B cell (primary cell): ENCODE measurements at regions not wholly inside any gene's neighbourhood (a gene's known extent, or its start where the extent isn't known, plus 50 kb on each side); places are given as distances from the start of the nearest gene placed in this dataset.

ENCODE experiments used
- ATAC-seq: fragments of 200-7000 bp; cut with Tn5 transposase; one replicate; pipeline ENCODE4 v1.10.0; 2021; ENCODE audit warnings: low read depth, mild to moderate bottlenecking, moderate number of reproducible peaks, moderate library complexity
- CTCF ChIA-PET: fragments of 350-600 bp; sonication (Branson Sonifier 250); formaldehyde crosslinking; loops from one replicate; lab custom pipeline; 2021; ENCODE audit warnings: antibody characterized with exemption, inconsistent platforms; lab: Charles Lee
- POLR2A ChIA-PET: fragments of 350-600 bp; sonication (Branson Sonifier 250); formaldehyde crosslinking; loops from one replicate; lab custom pipeline; 2021; ENCODE audit warnings: antibody characterized with exemption; lab: Charles Lee
- DNase-seq: peaks from one replicate; pipeline ENCODE4 v3.0.0; 2013
- H2AFZ ChIP-seq: 2 replicates; pipeline ENCODE4 v1.6.1; 2012; ENCODE audit warnings: mild to moderate bottlenecking, low read depth, low read length; ENCODE audit not compliant: insufficient read depth, poor library complexity, severe bottlenecking
- H3K27ac ChIP-seq, 2 donors: 1 replicate in 1 of 2; 2 replicates in 1 of 2; pipeline ENCODE4 v1.5.1; 2012 to 2013; ENCODE audit warnings: low read length in 2 of 2, mild to moderate bottlenecking in 2 of 2, moderate library complexity in 1 of 2
- H3K27me3 ChIP-seq, 4 experiments: fragments of 200-600 bp in 1 of 4; sonication (generic) in 1 of 4; replicated peaks in 1 of 4; 1 replicate in 2 of 4; 2 replicates in 2 of 4; pipeline versions ENCODE4 v1.6.1 to v1.7.0; 2013 to 2016; ENCODE audit warnings: low read length in 3 of 4, mild to moderate bottlenecking in 2 of 4, mixed read lengths in 1 of 4, moderate library complexity in 1 of 4; ENCODE audit not compliant: insufficient read depth in 4 of 4, control insufficient read depth in 3 of 4; ENCODE audit errors: control extremely low read depth in 1 of 4
- H3K36me3 ChIP-seq, 2 experiments: replicated peaks in 1 of 2; 1 replicate in 1 of 2; 2 replicates in 1 of 2; pipeline versions ENCODE4 v1.6.1 to v1.7.1; 2013; ENCODE audit warnings: low read length in 1 of 2; ENCODE audit not compliant: insufficient read depth in 2 of 2, control insufficient read depth in 1 of 2; ENCODE audit errors: control extremely low read depth in 1 of 2, extremely low read depth in 1 of 2
- H3K4me1 ChIP-seq, 2 donors: fragments of 200-600 bp in 1 of 2; sonication (generic) in 1 of 2; 1 replicate in 1 of 2; 2 replicates in 1 of 2; pipeline versions ENCODE4 v1.5.1 to v1.6.1; 2013 to 2017; ENCODE audit warnings: low read length in 2 of 2; ENCODE audit not compliant: control insufficient read depth in 2 of 2, insufficient read depth in 2 of 2
- H3K4me2 ChIP-seq: replicated peaks from 2 replicates; pipeline ENCODE3; 2012; ENCODE audit warnings: mild to moderate bottlenecking, low read depth, low read length; ENCODE audit not compliant: poor library complexity, severe bottlenecking
- H3K4me3 ChIP-seq, 5 experiments: fragments of 200-600 bp in 1 of 5; sonication (generic) in 1 of 5; 1 replicate in 3 of 5; 2 replicates in 2 of 5; pipeline versions ENCODE4 v1.5.1 to v1.7.0; 2011 to 2016; ENCODE audit warnings: low read length in 4 of 5, mild to moderate bottlenecking in 4 of 5, low read depth in 2 of 5, control low read depth in 1 of 5, moderate library complexity in 1 of 5; ENCODE audit not compliant: insufficient read depth in 1 of 5; ENCODE audit errors: control extremely low read depth in 1 of 5, extremely low read depth in 1 of 5
- H3K79me2 ChIP-seq: fragments of 200-600 bp; sonication (generic); one replicate; pipeline ENCODE4 v1.6.0; 2016; ENCODE audit warnings: low read length; ENCODE audit not compliant: control insufficient read depth, insufficient read depth
- H3K9ac ChIP-seq: fragments of 200-600 bp; sonication (generic); 2 replicates; pipeline ENCODE4 v1.6.1; 2017; ENCODE audit warnings: mild to moderate bottlenecking, low read length, moderate library complexity
- H3K9me3 ChIP-seq, 3 donors: one replicate each; pipeline versions ENCODE4 v1.6.1 to v1.7.1; 2013; ENCODE audit warnings: low read length in 2 of 3; ENCODE audit not compliant: control insufficient read depth in 2 of 3, insufficient read depth in 1 of 3; ENCODE audit errors: control extremely low read depth in 1 of 3
- H4K20me1 ChIP-seq: 2 replicates; pipeline ENCODE4 v1.6.0; 2012; ENCODE audit warnings: mild to moderate bottlenecking, low read length; ENCODE audit not compliant: insufficient read depth, control insufficient read depth, poor library complexity, severe bottlenecking
- H3K27ac Mint-ChIP-seq: one replicate; pipeline ENCODE4 v1.8.0; 2021; ENCODE audit warnings: mixed read lengths
- H3K27me3 Mint-ChIP-seq: one replicate; pipeline ENCODE4 v1.8.0; 2021; ENCODE audit warnings: mixed read lengths
- H3K4me1 Mint-ChIP-seq: one replicate; pipeline ENCODE4 v1.8.0; 2021; ENCODE audit warnings: mixed read lengths
- H3K4me3 Mint-ChIP-seq: one replicate; pipeline ENCODE4 v1.8.0; 2021; ENCODE audit warnings: mixed read lengths
- H3K9me3 Mint-ChIP-seq: one replicate; pipeline ENCODE4 v1.8.0; 2022; ENCODE audit warnings: mixed read lengths; ENCODE audit not compliant: insufficient read depth
- EZH2 ChIP-seq: IDR thresholded peaks from 2 replicates; pipeline ENCODE4 v1.6.1; 2012; ENCODE audit warnings: borderline replicate concordance, low read depth, mild to moderate bottlenecking, moderate library complexity, low read length; ENCODE audit not compliant: insufficient read depth, poor library complexity, severe bottlenecking
- WGBS: methylation state at CpG from one replicate; pipeline ENCODE4 v1.1.5; 2013; ENCODE audit warnings: missing lambda C conversion rate; ENCODE audit not compliant: insufficient coverage; 5-methylcytosine and 5-hydroxymethylcytosine counted together
- intact Hi-C: fragments of 100-400 bp; cut with micrococcal nuclease; formaldehyde crosslinking; loops from one replicate; pipeline ENCODE4 v1.10.0; 2022
- TF ChIP-seq, protein P1 (sequence below): fragments of 200-600 bp; IDR thresholded peaks from one replicate; pipeline ENCODE4 v1.8.0; 2022; ENCODE audit warnings: antibody characterized with exemption, mild to moderate bottlenecking

DNA sequence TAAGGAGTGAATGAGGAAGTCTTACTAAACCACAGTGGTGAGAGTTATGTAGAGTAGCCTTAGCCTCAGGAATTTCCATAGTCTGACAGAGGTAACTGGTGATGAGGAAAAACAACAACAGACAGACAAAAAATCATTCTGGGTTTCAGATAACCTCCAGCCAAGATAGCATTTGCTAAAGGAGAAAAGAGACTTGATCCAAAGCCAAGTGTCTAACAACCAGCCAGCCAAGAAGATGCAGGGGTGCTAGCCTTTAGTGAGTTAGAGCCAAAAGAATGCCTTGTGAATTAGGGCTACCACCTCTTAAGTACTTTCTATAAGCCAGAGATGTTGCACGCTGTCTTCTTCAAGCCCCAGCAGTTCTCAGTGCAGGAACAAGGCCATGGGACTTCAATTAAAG, 478.0 kb upstream of the CPEB2 start:
- Histone ChIP-seq H3K4me1 (no peaks in the 10 kb centered on the region), H3K9ac (no peak overlapping the region), H2AFZ (no peak overlapping the region), H3K79me2 (no peaks in the 10 kb centered on the region), H3K27ac (no peak overlapping the region), H3K9me3 (peaks cover 0 to 2% (median 0%) of the 10 kb centered on the region in 3 donors), H3K4me3 (no peak overlapping the region), H3K36me3 (no peaks in the 10 kb centered on the region), H3K27me3 (no peaks in the 10 kb centered on the region), H4K20me1 (no peaks in the 10 kb centered on the region), H3K4me2 (no peak overlapping the region)
- ATAC-seq (no peak), DNase-seq (no peak)
- no CpG with 5 or more reads among the region's 1 CpG for WGBS
- Mint-ChIP-seq H3K27me3 (no peaks in the 10 kb centered on the region), H3K27ac (no peak overlapping the region), H3K4me1 (no peaks in the 10 kb centered on the region), H3K4me3 (no peak overlapping the region), H3K9me3 (peaks cover 6% of the 10 kb centered on the region)
- CTCF ChIA-PET, result no interaction called here
- POLR2A ChIA-PET, result no interaction called here
- intact Hi-C loops, result no loop called here
- no peak for TF ChIP-seq EZH2

- Histone ChIP-seq H3K9me3 (no peaks in the 10 kb centered on the region), H3K79me2 (no peaks in the 10 kb centered on the region), H3K4me2 (no peak overlapping the region), H3K36me3 (no peaks in the 10 kb centered on the region), H3K4me3 (no peak overlapping the region), H3K9ac (no peak overlapping the region), H3K27ac (no peak overlapping the region), H4K20me1 (no peaks in the 10 kb centered on the region), H3K27me3 (no peaks in the 10 kb centered on the region), H3K4me1 (no peaks in the 10 kb centered on the region), H2AFZ (no peak overlapping the region)
- Mint-ChIP-seq H3K27me3 (peaks cover 3% of the 10 kb centered on the region), H3K27ac (no peak overlapping the region), H3K4me3 (no peak overlapping the region), H3K9me3 (no peaks in the 10 kb centered on the region), H3K4me1 (no peaks in the 10 kb centered on the region)
- CTCF ChIA-PET, result no interaction called here
- intact Hi-C loops, result no loop called here
- TF ChIP-seq, protein P1, sequence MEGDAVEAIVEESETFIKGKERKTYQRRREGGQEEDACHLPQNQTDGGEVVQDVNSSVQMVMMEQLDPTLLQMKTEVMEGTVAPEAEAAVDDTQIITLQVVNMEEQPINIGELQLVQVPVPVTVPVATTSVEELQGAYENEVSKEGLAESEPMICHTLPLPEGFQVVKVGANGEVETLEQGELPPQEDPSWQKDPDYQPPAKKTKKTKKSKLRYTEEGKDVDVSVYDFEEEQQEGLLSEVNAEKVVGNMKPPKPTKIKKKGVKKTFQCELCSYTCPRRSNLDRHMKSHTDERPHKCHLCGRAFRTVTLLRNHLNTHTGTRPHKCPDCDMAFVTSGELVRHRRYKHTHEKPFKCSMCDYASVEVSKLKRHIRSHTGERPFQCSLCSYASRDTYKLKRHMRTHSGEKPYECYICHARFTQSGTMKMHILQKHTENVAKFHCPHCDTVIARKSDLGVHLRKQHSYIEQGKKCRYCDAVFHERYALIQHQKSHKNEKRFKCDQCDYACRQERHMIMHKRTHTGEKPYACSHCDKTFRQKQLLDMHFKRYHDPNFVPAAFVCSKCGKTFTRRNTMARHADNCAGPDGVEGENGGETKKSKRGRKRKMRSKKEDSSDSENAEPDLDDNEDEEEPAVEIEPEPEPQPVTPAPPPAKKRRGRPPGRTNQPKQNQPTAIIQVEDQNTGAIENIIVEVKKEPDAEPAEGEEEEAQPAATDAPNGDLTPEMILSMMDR, result no peak
- no peak for TF ChIP-seq EZH2
- POLR2A ChIA-PET, result no interaction called here
- WGBS, result 100% methylated on average over 2 of the region's 2 CpGs
- no peak for DNase-seq
- ATAC-seq, result no peak
Observed at GRCh38 chr4:14528918-14529317, 473.4 kb upstream of the CPEB2 start.
